Stimulated activated memory B cell treated with anti-CD40 and anti-IgM and Interleukin-4, amounts not matched to agents 10 μg/mL and 1 μg/mL and 100 μg/mL, for 72 hours (primary cell): ENCODE measurements at regions not wholly inside any gene's neighbourhood (a gene's known extent, or its start where the extent isn't known, plus 50 kb on each side); places are given as distances from the start of the nearest gene placed in this dataset.
"Not testable (repeated sequence)": the region's sequence is repeated elsewhere in the genome, so short reads cannot be mapped to it uniquely, and the experiment has no call there.

Experiments
- ATAC-seq: fragments of 150-1000 bp; cut with Tn5 transposase; 2 replicates; pipeline ENCODE4 v1.10.0; 2021
- H3K27ac Mint-ChIP-seq: one replicate; pipeline ENCODE4 v1.8.0; 2022; ENCODE audit warnings: mild to moderate bottlenecking, mixed read lengths
- H3K27me3 Mint-ChIP-seq: one replicate; pipeline ENCODE4 v1.8.0; 2022; ENCODE audit warnings: mixed read lengths
- H3K36me3 Mint-ChIP-seq: one replicate; pipeline ENCODE4 v1.8.0; 2022; ENCODE audit warnings: mixed read lengths
- H3K4me1 Mint-ChIP-seq: one replicate; pipeline ENCODE4 v1.8.0; 2022; ENCODE audit warnings: mixed read lengths
- H3K4me3 Mint-ChIP-seq: one replicate; pipeline ENCODE4 v1.8.0; 2022; ENCODE audit warnings: mild to moderate bottlenecking, moderate library complexity, mixed read lengths
- H3K9me3 Mint-ChIP-seq: one replicate; pipeline ENCODE4 v1.8.0; 2022; ENCODE audit warnings: mixed read lengths

- H3K4me3 Mint-ChIP-seq = no peak overlapping the region
- no peaks in the 10 kb centered on the region for H3K36me3 Mint-ChIP-seq
- no peaks in the 10 kb centered on the region for H3K4me1 Mint-ChIP-seq
- H3K27ac Mint-ChIP-seq = no peak overlapping the region
- no peaks in the 10 kb centered on the region for H3K27me3 Mint-ChIP-seq
- ATAC-seq = no peak
- H3K9me3 Mint-ChIP-seq = no peaks in the 10 kb centered on the region
These were observed 1123.1 kb upstream of the AMELY start for GRCh38 chrY:8034673-8035072.

GRCh38 chrY:8033200-8033599, 1121.6 kb upstream of the AMELY start:
- H3K9me3 Mint-ChIP-seq = no peaks in the 10 kb centered on the region
- no peak overlapping the region for H3K27ac Mint-ChIP-seq
- H3K27me3 Mint-ChIP-seq = no peaks in the 10 kb centered on the region
- no peak overlapping the region for H3K4me3 Mint-ChIP-seq
- no peak for ATAC-seq
- no peaks in the 10 kb centered on the region for H3K36me3 Mint-ChIP-seq
- no peaks in the 10 kb centered on the region for H3K4me1 Mint-ChIP-seq

GRCh38 chrY:8020540-8020939, 1109.0 kb upstream of the AMELY start:
- no peaks in the 10 kb centered on the region for H3K4me1 Mint-ChIP-seq
- H3K9me3 Mint-ChIP-seq = peaks cover 4% of the 10 kb centered on the region
- no peaks in the 10 kb centered on the region for H3K27me3 Mint-ChIP-seq
- H3K36me3 Mint-ChIP-seq = no peaks in the 10 kb centered on the region
- no peak for ATAC-seq
- no peak overlapping the region for H3K4me3 Mint-ChIP-seq
- no peak overlapping the region for H3K27ac Mint-ChIP-seq

GRCh38 chrY:8011515-8011914, 1100.0 kb upstream of the AMELY start:
- no peaks in the 10 kb centered on the region for H3K9me3 Mint-ChIP-seq
- no peaks in the 10 kb centered on the region for H3K36me3 Mint-ChIP-seq

GRCh38 chrY:8004196-8004595, 1092.6 kb upstream of the AMELY start:
- Mint-ChIP-seq H3K27me3 (no peaks in the 10 kb centered on the region), H3K9me3 (peaks cover 6% of the 10 kb centered on the region), H3K4me3 (no peak overlapping the region), H3K27ac (no peak overlapping the region), H3K36me3 (no peaks in the 10 kb centered on the region), H3K4me1 (no peaks in the 10 kb centered on the region)
- no peak for ATAC-seq

More at GRCh38 chrY:8011515-8011914, 1100.0 kb upstream of the AMELY start:
- Mint-ChIP-seq H3K27me3 (no peaks in the 10 kb centered on the region), H3K27ac (no peak overlapping the region), H3K4me3 (no peak overlapping the region), H3K4me1 (no peaks in the 10 kb centered on the region)
- no peak for ATAC-seq

GRCh38 chrY:7996726-7997125, 1085.2 kb upstream of the AMELY start:
- no peaks in the 10 kb centered on the region for H3K4me1 Mint-ChIP-seq
- H3K27ac Mint-ChIP-seq = no peak overlapping the region
- no peak for ATAC-seq
- no peaks in the 10 kb centered on the region for H3K36me3 Mint-ChIP-seq
- H3K27me3 Mint-ChIP-seq = peaks cover 6% of the 10 kb centered on the region
- H3K9me3 Mint-ChIP-seq = peaks cover 8% of the 10 kb centered on the region
- H3K4me3 Mint-ChIP-seq = no peak overlapping the region

GRCh38 chrY:7994781-7995180, 1083.2 kb upstream of the AMELY start:
- not testable (repeated sequence) for ATAC-seq, H3K27me3 Mint-ChIP-seq, H3K4me3 Mint-ChIP-seq, H3K9me3 Mint-ChIP-seq, H3K27ac Mint-ChIP-seq, H3K36me3 Mint-ChIP-seq, H3K4me1 Mint-ChIP-seq

- no peaks in the 10 kb centered on the region for H3K4me1 Mint-ChIP-seq
- H3K27me3 Mint-ChIP-seq = no peaks in the 10 kb centered on the region
- no peak overlapping the region for H3K27ac Mint-ChIP-seq
- no peak for ATAC-seq
- no peaks in the 10 kb centered on the region for H3K9me3 Mint-ChIP-seq
- H3K4me3 Mint-ChIP-seq = no peak overlapping the region
- no peaks in the 10 kb centered on the region for H3K36me3 Mint-ChIP-seq
These were observed 1068.2 kb upstream of the AMELY start for GRCh38 chrY:7979770-7980169.

GRCh38 chrY:7977301-7977700, 1065.7 kb upstream of the AMELY start:
- no peaks in the 10 kb centered on the region for H3K9me3 Mint-ChIP-seq
- H3K27ac Mint-ChIP-seq = no peak overlapping the region
- H3K4me1 Mint-ChIP-seq = no peaks in the 10 kb centered on the region
- no peaks in the 10 kb centered on the region for H3K27me3 Mint-ChIP-seq
- ATAC-seq = no peak
- no peak overlapping the region for H3K4me3 Mint-ChIP-seq
- no peaks in the 10 kb centered on the region for H3K36me3 Mint-ChIP-seq

GRCh38 chrY:7968293-7968692, 1056.7 kb upstream of the AMELY start:
- H3K4me3 Mint-ChIP-seq = no peak overlapping the region

GRCh38 chrY:7966916-7967315, 1055.4 kb upstream of the AMELY start:
- no peak overlapping the region for H3K4me3 Mint-ChIP-seq
- H3K4me1 Mint-ChIP-seq = no peaks in the 10 kb centered on the region
- no peak overlapping the region for H3K27ac Mint-ChIP-seq
- H3K27me3 Mint-ChIP-seq = no peaks in the 10 kb centered on the region
- H3K36me3 Mint-ChIP-seq = no peaks in the 10 kb centered on the region
- ATAC-seq = no peak
- H3K9me3 Mint-ChIP-seq = no peaks in the 10 kb centered on the region

More at GRCh38 chrY:7968293-7968692, 1056.7 kb upstream of the AMELY start:
- Mint-ChIP-seq H3K27me3 (no peaks in the 10 kb centered on the region), H3K4me1 (no peaks in the 10 kb centered on the region), H3K27ac (no peak overlapping the region), H3K36me3 (no peaks in the 10 kb centered on the region), H3K9me3 (no peaks in the 10 kb centered on the region)
- ATAC-seq = no peak

GRCh38 chrY:7963393-7963792, 1051.8 kb upstream of the AMELY start:
- Mint-ChIP-seq H3K9me3 (no peaks in the 10 kb centered on the region), H3K36me3 (no peaks in the 10 kb centered on the region), H3K27ac (no peak overlapping the region), H3K4me3 (no peak overlapping the region), H3K4me1 (no peaks in the 10 kb centered on the region), H3K27me3 (no peaks in the 10 kb centered on the region)
- no peak for ATAC-seq

GRCh38 chrY:7962350-7962749, 1050.8 kb upstream of the AMELY start:
- no peak for ATAC-seq
- no peaks in the 10 kb centered on the region for H3K36me3 Mint-ChIP-seq
- H3K27ac Mint-ChIP-seq = no peak overlapping the region
- H3K4me1 Mint-ChIP-seq = no peaks in the 10 kb centered on the region
- no peaks in the 10 kb centered on the region for H3K27me3 Mint-ChIP-seq
- H3K9me3 Mint-ChIP-seq = no peaks in the 10 kb centered on the region
- no peak overlapping the region for H3K4me3 Mint-ChIP-seq

- Mint-ChIP-seq H3K36me3 (no peaks in the 10 kb centered on the region), H3K9me3 (no peaks in the 10 kb centered on the region), H3K27ac (no peak overlapping the region), H3K4me3 (no peak overlapping the region), H3K27me3 (no peaks in the 10 kb centered on the region), H3K4me1 (no peaks in the 10 kb centered on the region)
- ATAC-seq = no peak
These were observed 1050.3 kb upstream of the AMELY start for GRCh38 chrY:7961811-7962210.

- no peak for ATAC-seq
- Mint-ChIP-seq H3K27ac (no peak overlapping the region), H3K36me3 (no peaks in the 10 kb centered on the region), H3K4me1 (no peaks in the 10 kb centered on the region), H3K4me3 (no peak overlapping the region), H3K9me3 (no peaks in the 10 kb centered on the region), H3K27me3 (no peaks in the 10 kb centered on the region)
These were observed 1046.2 kb upstream of the AMELY start for GRCh38 chrY:7957773-7958172.

GRCh38 chrY:7951187-7951852, 1039.8 kb upstream of the AMELY start:
- ATAC-seq = no peak
- Mint-ChIP-seq H3K36me3 (no peaks in the 10 kb centered on the region), H3K27me3 (no peaks in the 10 kb centered on the region), H3K4me1 (no peaks in the 10 kb centered on the region), H3K27ac (no peak overlapping the region), H3K9me3 (no peaks in the 10 kb centered on the region), H3K4me3 (no peak overlapping the region)

GRCh38 chrY:7944135-7944534, 1032.6 kb upstream of the AMELY start:
- H3K27ac Mint-ChIP-seq = no peak overlapping the region
- no peaks in the 10 kb centered on the region for H3K9me3 Mint-ChIP-seq
- no peak overlapping the region for H3K4me3 Mint-ChIP-seq
- no peaks in the 10 kb centered on the region for H3K36me3 Mint-ChIP-seq
- H3K4me1 Mint-ChIP-seq = no peaks in the 10 kb centered on the region
- H3K27me3 Mint-ChIP-seq = no peaks in the 10 kb centered on the region
- ATAC-seq = no peak
